ACHN (cell line): ENCODE measurements at regions not wholly inside any gene's neighbourhood (a gene's known extent, or its start where the extent isn't known, plus 50 kb on each side); places are given as distances from the start of the nearest gene placed in this dataset.
"Not testable (repeated sequence)": the region's sequence is repeated elsewhere in the genome, so short reads cannot be mapped to it uniquely, and the experiment has no call there.

Experiments used
- DNase-seq: peaks from one replicate; pipeline ENCODE4 v3.0.0-alpha.2; 2015
- in situ Hi-C: cut with HindIII; loops from 2 replicates; pipeline ENCODE4 v1.10.0; 2017; ENCODE audit warnings: low sequenced_read_pairs, low pct_ligation_motif_present, low pct_unique_long_range_greater_than_20kb

- no peak for DNase-seq
- in situ Hi-C loops, result no loop called here
These were observed 86.7 kb downstream of the KATNIP start for GRCh38 chr16:27636453-27637240.

- in situ Hi-C loops, result no loop called here
- DNase-seq, result no peak
These were observed 89.1 kb downstream of the KATNIP start for GRCh38 chr16:27638833-27639560.

DNA sequence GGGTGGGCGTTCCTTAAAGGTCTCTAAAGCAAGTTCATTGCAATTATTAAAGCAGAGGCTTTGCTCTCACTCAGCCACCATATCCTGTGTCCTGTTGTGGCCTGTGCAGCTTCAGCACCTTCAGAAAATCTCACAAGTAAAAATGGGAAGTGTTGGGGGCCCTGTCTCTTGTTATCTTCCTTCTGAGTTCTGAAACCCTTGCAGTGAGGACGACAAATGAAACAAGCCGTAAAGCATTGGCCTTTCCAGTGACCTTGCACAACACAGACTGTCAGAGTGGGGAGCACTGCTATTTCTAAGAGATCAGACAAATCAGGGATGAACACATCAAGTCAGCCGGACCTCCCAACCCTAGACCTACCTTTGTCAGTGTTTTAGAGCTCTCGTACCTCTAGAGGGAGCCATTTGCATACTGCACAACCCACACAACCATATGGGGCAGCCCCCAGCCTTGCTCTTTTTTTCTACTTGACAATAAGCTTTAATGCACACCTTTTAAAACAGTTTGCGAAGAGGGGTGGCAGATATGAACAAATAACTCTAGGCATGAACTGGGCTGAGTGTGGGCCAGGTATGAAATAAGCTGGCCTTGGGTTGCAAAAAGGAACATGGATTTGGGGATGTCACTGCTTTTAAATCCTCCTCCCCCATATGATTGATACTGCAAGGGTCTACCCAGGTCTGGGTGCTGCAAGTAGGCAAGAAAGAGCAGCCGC is 89.8 kb downstream of the KATNIP start:
- in situ Hi-C loops, result no loop called here
- DNase-seq, result peak; percentile 67

- in situ Hi-C loops, result no loop called here
- no peak for DNase-seq
These were observed 90.3 kb downstream of the KATNIP start for GRCh38 chr16:27640277-27640600.

DNA sequence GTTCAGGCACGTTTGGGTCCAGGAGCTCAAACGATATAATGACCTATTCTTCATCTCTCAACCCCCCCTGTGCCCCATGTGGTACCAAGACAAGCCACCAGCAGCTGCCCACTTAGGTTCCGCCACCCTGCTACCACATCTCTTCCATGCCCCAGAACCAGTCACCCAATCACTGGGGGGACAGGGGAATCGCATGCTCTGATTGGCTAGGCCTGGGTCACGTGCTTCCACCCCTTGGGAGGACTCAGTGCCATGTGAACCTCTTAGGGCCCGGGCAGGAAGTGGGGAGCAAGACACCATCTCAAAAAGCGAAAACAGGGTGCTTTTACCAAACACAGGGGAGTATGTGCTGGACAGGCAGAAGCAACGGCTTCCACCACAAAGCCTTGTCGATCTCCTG is 91.3 kb downstream of the KATNIP start:
- DNase-seq, result no peak
- in situ Hi-C loops, result no loop called here

DNA sequence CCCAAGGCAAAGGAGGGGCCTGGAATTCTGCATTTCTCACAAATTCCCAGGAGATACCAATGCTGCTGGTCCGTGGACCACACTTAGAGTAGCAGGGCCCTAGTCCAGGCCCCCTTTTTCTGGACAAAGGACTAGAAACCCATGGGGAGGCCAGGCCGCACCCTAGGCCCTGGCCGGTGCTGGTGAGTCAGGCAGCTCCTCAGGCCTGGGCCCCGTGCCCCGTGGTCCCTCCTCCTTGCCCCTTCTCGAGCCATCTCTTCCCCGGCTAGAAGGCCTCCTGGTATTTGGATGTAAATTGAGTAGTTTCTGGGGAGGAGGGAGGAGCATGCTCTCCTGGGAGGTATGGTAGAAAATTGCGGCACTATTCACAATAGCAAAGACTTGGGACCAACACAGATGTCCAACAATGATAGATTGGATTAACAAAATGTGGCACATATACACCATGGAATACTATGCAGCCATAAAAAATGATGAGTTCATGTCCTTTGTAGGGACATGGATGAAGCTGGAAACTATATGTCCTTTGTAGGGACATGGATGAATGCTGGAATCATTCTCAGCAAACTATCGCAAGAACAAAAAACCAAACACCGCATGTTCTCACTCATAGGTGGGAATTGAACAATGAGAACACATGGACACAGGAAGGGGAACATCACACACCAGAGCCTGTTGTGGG is 91.9 kb downstream of the KATNIP start:
- DNase-seq, in situ Hi-C loops: not testable (repeated sequence)

- DNase-seq, result peak; percentile 62
- in situ Hi-C loops, result no loop called here
These were observed 92.8 kb downstream of the KATNIP start for GRCh38 chr16:27642756-27643155.

DNA sequence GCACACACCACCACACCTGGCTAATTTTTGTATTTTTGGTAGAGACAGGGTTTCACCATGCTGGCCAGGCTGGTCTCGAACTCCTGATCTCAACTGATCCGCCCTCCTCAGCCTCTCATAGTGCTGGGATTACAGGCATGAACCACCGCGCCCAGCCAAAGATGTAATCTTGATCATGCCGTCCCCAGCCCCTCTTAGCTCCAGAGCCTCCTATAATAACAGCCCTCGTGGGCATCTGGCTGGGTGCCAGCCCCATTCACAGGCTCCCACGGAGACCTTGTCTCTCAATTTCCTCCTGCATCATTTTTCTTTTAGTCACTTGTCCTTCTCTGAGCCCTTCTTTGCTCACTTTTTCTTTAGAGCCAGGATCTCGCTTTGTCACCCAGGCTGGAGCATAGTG is 94.2 kb downstream of the KATNIP start:
- no peak for DNase-seq
- in situ Hi-C loops, result no loop called here

DNA sequence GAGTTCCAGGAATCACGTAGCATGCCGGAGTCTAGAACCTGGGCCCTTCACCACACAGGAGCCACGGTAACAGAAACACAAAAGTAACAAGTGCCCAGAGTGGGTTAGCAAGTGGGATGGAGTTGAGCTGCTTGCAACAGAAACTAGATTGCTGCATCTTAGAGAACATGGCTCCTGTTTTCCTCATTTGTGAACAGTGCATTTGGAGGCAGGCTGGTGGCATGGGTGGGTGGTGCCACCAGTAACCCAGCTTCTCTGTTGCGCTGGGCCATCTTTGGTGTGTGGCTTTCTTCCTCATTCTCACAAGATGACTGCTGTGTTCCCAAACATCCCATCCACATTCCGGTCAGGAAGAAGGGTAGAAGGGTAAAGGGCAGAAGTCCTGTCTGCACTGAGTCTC is 95.5 kb downstream of the KATNIP start:
- DNase-seq, result no peak

DNA sequence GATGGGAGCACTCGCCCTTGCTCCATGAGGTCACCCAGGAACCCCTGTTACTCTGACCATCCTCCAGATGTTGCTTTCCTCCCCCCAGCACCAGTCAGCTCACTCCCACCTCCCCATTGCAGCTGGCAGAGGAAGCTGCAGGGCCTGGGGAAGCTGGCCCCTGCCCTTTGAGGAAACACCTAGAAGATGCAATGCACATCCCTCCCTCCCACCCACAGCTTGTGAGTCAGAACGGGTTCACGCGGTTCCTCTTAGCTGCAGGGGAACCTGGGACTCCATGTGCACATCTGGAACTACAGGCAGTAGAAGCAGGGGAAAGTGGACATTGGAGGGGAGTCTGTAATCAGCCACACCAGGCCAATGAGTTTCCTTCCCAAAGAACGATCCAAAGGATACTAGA is 96.9 kb downstream of the KATNIP start:
- in situ Hi-C loops, result no loop called here
- DNase-seq, result no peak

More for the DNA sequence above, 95.5 kb downstream of the KATNIP start:
- in situ Hi-C loops, result no loop called here

DNA sequence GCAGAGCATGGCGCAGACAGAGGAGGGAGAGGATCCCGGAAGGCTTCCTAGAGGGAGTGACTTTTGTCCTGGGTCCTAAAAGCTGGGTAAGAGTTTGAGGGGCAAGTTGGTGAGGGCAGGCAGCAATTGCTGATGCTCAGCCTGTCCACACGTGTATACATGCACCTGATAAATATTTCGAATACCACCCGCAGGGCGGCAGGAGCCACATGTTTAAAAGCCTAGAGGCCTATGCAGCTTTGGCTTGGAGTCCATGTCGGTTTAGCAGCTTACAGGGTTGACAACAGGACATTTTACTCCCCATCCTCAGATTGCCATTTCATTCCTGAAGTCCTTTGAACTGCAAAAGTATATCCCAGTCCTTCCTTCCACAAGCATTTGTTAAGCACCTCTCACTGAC is 99.1 kb downstream of the KATNIP start:
- in situ Hi-C loops, result no loop called here

GRCh38 chr16:27650073-27650701 is 100.2 kb downstream of the KATNIP start:
- in situ Hi-C loops, result no loop called here
- DNase-seq, result peak; percentile 20

More for the DNA sequence above, 99.1 kb downstream of the KATNIP start:
- no peak for DNase-seq

DNA sequence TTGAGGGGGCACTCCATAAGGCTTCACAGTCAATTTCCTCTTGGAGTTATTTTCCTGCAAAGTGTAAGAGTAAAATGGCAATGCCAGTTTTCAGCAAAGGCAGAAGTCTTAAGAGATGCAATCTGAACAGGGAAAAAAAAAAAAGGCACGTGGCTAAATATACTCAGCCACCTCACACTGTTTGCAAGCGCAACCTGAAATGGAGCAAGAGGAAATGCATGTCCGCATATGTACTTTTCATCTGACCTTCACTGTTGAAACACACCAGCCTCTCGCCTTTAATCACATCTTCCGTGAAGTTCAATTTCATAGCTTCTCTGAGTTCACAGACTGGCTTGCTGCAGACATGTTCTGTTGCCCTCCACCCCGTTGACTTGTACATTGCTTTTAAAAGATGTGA is 101.4 kb downstream of the KATNIP start:
- in situ Hi-C loops, result no loop called here
- no peak for DNase-seq

- in situ Hi-C loops, result no loop called here
These were observed 107.9 kb downstream of the KATNIP start for GRCh38 chr16:27657811-27658210.

GRCh38 chr16:27660507-27660906 is 110.6 kb downstream of the KATNIP start:
- in situ Hi-C loops, result no loop called here
- DNase-seq, result no peak

More at GRCh38 chr16:27657811-27658210, 107.9 kb downstream of the KATNIP start:
- no peak for DNase-seq

DNA sequence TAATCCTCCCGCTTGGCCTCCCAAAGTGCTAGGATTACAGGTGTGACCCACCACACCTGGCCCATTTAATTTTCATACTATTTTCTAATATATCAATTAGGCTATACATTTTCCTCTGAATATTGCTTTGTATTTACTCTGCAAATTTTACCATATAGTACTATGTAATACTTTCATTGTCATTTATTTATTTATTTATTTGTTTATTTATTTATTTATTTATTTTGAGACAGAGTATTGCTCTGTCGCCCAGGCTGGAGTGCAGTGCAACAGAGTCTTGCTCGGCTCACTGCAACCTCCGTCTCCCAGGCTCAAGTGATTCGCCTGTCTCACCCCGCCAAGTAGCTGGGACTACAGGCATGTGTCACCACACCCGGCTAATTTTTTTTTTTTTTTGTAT is 113.3 kb downstream of the KATNIP start:
- DNase-seq, in situ Hi-C loops: not testable (repeated sequence)

DNA sequence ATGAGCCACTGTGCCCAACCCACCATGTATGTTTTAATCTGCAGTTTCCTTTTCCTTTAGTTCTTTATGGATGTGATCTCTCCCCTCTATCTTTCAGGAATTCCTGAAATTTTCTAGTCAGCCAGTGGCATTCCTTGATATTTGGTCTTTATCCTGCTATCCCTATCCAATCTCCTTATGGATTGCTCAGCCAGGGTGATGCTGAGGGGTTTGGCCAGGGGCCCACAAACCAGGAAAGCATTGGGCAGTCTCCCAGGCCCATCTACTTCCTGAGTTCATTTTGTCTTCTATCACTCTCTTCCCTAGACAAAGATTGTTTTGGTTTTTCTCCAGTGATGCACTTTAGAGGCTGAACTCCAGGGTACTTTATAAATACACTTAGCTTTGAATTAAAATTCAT is 115.9 kb downstream of the KATNIP start:
- DNase-seq, result no peak
- in situ Hi-C loops, result no loop called here

GRCh38 chr16:27670071-27670810 is 120.3 kb downstream of the KATNIP start:
- DNase-seq, result no peak
- in situ Hi-C loops, result no loop called here
